WERI-Rb-1 (cell line): ENCODE measurements at regions not wholly inside any gene's neighbourhood (a gene's known extent, or its start where the extent isn't known, plus 50 kb on each side); places are given as distances from the start of the nearest gene placed in this dataset.

Experiments used
- DNase-seq: peaks from one replicate; pipeline ENCODE4 v3.0.0-alpha.2; 2020
- H3K27ac ChIP-seq: fragments of 250-450 bp; sonication (Bioruptor Pico); 2 replicates; pipeline ENCODE4 v1.5.1; 2020; ENCODE audit warnings: mild to moderate bottlenecking, moderate library complexity
- H3K27me3 ChIP-seq: fragments of 250-450 bp; sonication (Bioruptor Pico); 2 replicates; pipeline ENCODE4 v1.5.1; 2021; ENCODE audit warnings: mild to moderate bottlenecking, low read depth, moderate library complexity; ENCODE audit not compliant: insufficient read depth, severe bottlenecking
- H3K36me3 ChIP-seq: fragments of 250-450 bp; sonication (Bioruptor Pico); 2 replicates; pipeline ENCODE4 v1.5.1; 2020; ENCODE audit warnings: mild to moderate bottlenecking, moderate library complexity
- H3K4me3 ChIP-seq: 2 replicates; pipeline ENCODE4 v1.5.1; 2011; ENCODE audit warnings: low read depth, mild to moderate bottlenecking, control low read depth, low read length
- H3K9me3 ChIP-seq: fragments of 250-450 bp; sonication (Bioruptor Pico); 2 replicates; pipeline ENCODE4 v1.5.1; 2021; ENCODE audit warnings: mild to moderate bottlenecking, moderate library complexity; ENCODE audit not compliant: severe bottlenecking
- CTCF ChIP-seq: IDR thresholded peaks from 2 replicates; pipeline ENCODE4 v1.5.1; 2011; ENCODE audit warnings: low read depth, mild to moderate bottlenecking, control low read depth, inconsistent platforms, low read length

GRCh38 chr11:127925475-127925874, 661.9 kb downstream of the ETS1 start:
- no peak for TF ChIP-seq CTCF
- Histone ChIP-seq H3K27ac (no peak overlapping the region), H3K9me3 (no peaks in the 10 kb centered on the region), H3K4me3 (no peak overlapping the region), H3K36me3 (no peaks in the 10 kb centered on the region), H3K27me3 (no peaks in the 10 kb centered on the region)
- DNase-seq, result no peak

DNA sequence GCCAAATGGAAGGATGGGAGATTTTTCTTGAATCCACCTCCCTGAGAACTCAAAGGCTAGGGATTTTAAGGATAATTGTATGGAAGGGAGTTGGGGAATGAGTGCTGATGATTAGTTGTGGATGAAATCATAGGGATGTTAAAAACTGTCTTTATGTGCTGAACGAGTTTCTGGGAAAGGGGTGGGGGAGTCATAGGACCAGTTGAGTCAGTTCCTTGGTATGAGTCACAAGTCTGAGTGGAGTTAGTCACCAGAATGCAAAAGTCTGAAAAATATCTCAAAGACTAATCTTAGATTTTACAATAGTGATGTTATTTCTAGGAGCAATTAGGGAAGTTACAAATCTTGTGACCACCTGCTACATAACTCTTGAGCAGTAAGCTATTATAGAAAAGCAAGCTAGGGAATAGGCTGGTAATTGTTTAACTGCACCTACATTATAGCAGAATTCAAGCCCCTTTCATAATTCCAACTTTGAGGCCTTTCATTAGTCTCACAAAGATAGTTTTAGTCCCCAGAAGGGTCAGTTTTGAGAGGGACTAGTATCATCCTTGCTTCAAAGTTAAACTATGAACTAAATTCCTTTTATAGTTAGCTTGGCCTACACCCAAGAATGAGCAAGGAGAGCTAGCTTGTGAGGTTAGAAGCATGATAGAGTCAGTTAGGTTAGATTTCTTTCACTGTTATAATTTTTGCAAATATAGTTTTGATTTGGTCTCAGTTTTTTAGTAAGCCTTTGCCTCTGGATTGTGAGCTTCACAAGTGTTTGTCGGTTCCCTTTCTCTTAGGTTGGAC, 668.0 kb downstream of the ETS1 start:
- H3K36me3 ChIP-seq, result no peaks in the 10 kb centered on the region
- no peak for TF ChIP-seq CTCF
- peaks cover 3% of the 10 kb centered on the region for H3K9me3 ChIP-seq
- no peak overlapping the region for H3K4me3 ChIP-seq
- H3K27me3 ChIP-seq, result no peaks in the 10 kb centered on the region
- H3K27ac ChIP-seq, result no peak overlapping the region
- no peak for DNase-seq

DNA sequence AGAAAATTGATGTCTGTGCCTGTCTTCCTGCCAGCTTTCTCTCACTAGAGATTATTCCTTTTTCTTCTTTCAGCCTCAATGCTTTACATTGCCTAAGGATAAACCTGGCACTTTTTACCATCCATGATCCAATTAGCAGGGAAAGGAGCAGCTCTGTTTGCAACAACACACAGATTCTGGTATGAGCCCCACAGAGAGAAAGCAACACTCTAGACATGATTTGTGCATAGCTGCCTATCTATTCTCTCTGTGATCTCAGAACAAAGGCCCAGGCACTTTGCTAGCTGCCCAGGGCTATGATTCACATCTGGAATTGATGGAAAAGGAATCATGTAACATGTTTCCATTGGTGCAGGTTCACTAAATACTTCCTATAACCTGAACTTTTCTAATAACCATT, 685.0 kb downstream of the ETS1 start:
- Histone ChIP-seq H3K4me3 (no peak overlapping the region), H3K9me3 (peaks cover 10% of the 10 kb centered on the region), H3K27me3 (no peaks in the 10 kb centered on the region), H3K27ac (no peak overlapping the region), H3K36me3 (no peaks in the 10 kb centered on the region)
- no peak for DNase-seq
- no peak for TF ChIP-seq CTCF

DNA sequence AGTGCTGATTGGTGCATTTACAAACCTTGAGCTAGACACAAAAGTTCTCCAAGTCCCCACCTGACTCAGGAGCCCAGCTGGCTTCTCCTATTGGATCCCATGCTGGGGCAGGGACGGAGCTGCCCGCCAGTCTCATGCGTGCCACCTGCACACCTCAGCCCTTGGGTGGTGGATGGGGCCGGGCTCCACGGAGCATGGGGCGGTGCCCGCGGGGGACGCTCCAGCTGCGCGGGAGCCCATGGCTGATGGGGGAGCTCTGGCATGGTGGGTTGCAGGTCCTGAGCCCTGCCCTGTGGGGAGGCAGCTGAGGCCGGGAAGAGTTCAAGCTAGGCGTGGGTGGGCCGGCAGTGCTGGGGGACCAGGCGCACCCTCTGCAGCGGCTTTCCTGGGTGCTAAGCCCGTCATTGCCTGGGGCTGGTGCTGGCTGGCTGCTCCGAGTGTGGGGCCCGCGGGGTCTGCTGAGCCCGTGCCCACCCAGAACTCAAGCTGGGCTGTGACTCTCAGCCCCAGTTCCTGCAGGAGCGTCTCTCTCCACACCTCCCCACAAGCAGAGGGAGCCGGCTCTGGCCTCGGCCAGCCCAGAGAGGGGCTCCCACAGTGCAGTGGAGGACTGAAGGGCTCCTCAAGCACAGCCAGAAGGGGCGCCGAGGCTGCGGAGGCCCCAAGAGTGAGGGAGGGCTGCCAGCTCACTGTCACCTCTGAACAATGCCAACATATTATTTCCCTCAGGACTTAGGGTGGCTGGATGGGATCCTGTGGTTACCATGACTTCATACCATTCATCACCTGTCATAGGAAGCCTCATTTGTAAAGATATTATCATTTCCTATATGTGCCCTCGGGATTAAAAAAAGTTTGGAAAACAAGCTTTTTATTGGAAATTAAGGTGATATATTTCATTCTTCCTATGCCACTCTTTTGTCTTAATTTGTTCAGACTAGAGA, 688.7 kb downstream of the ETS1 start:
- Histone ChIP-seq H3K36me3 (no peaks in the 10 kb centered on the region), H3K4me3 (no peak overlapping the region), H3K27me3 (no peaks in the 10 kb centered on the region), H3K9me3 (peaks cover 10% of the 10 kb centered on the region), H3K27ac (no peak overlapping the region)
- DNase-seq, result no peak
- TF ChIP-seq CTCF, result no peak

GRCh38 chr11:127895776-127896175, 691.6 kb downstream of the ETS1 start:
- Histone ChIP-seq H3K36me3 (no peaks in the 10 kb centered on the region), H3K9me3 (peaks cover 10% of the 10 kb centered on the region), H3K27me3 (no peaks in the 10 kb centered on the region), H3K27ac (no peak overlapping the region), H3K4me3 (no peak overlapping the region)
- no peak for TF ChIP-seq CTCF
- DNase-seq, result no peak
